Smooth muscle cell (in vitro differentiated cells): ENCODE measurements at regions not wholly inside any gene's neighbourhood (a gene's known extent, or its start where the extent isn't known, plus 50 kb on each side); places are given as distances from the start of the nearest gene placed in this dataset.

Experiments used
- DNase-seq: peaks from one replicate; lab custom pipeline; 2025; ENCODE audit not compliant: unreplicated experiment; lab: John Stamatoyannopoulos, UW
- H2AFZ ChIP-seq: fragments of 200-600 bp; sonication (generic); 2 replicates; pipeline ENCODE4 v1.6.0; 2016; ENCODE audit warnings: antibody characterized with exemption, low read depth, mild to moderate bottlenecking
- H3F3A ChIP-seq: fragments of 200-600 bp; sonication (generic); 2 replicates; pipeline ENCODE4 v1.6.0; 2017; ENCODE audit warnings: antibody characterized with exemption, low read depth
- H3K27ac ChIP-seq: fragments of 200-600 bp; sonication (generic); 2 replicates; pipeline ENCODE4 v1.5.1; 2016; ENCODE audit warnings: low read depth, mild to moderate bottlenecking
- H3K27me3 ChIP-seq: fragments of 200-600 bp; sonication (generic); 2 replicates; pipeline ENCODE4 v1.6.1; 2016; ENCODE audit warnings: low read depth, mild to moderate bottlenecking
- H3K36me3 ChIP-seq: fragments of 200-600 bp; sonication (generic); 2 replicates; pipeline ENCODE4 v1.5.1; 2016; ENCODE audit warnings: low read depth
- H3K4me1 ChIP-seq: fragments of 200-600 bp; sonication (generic); 2 replicates; pipeline ENCODE4 v1.5.1; 2016; ENCODE audit warnings: low read depth
- H3K4me2 ChIP-seq: fragments of 200-600 bp; sonication (generic); 2 replicates; pipeline ENCODE4 v1.6.0; 2016; ENCODE audit warnings: mild to moderate bottlenecking
- H3K4me3 ChIP-seq: fragments of 200-600 bp; sonication (generic); 2 replicates; pipeline ENCODE4 v1.5.1; 2016; ENCODE audit warnings: mild to moderate bottlenecking
- H3K79me2 ChIP-seq: fragments of 200-600 bp; sonication (generic); 2 replicates; pipeline ENCODE4 v1.6.0; 2016; ENCODE audit warnings: low read depth, mild to moderate bottlenecking
- H3K9ac ChIP-seq: fragments of 200-600 bp; sonication (generic); 2 replicates; pipeline ENCODE4 v1.6.0; 2016; ENCODE audit warnings: low read depth
- H3K9me3 ChIP-seq: fragments of 200-600 bp; sonication (generic); replicated peaks from 2 replicates; pipeline ENCODE4 v1.5.1; 2016; ENCODE audit warnings: low read depth
- H4K20me1 ChIP-seq: fragments of 200-600 bp; sonication (generic); 2 replicates; pipeline ENCODE4 v1.6.0; 2016; ENCODE audit warnings: low read depth
- CTCF ChIP-seq: fragments of 200-600 bp; sonication (generic); IDR thresholded peaks from 2 replicates; pipeline ENCODE4 v1.5.1; 2017; ENCODE audit warnings: borderline replicate concordance, mild to moderate bottlenecking, antibody characterized with exemption; ENCODE audit not compliant: insufficient read depth, poor library complexity, severe bottlenecking
- WGBS: methylation state at CpG from one replicate; pipeline ENCODE4 v1.1.7; 2016; ENCODE audit warnings: low lambda C conversion rate; 5-methylcytosine and 5-hydroxymethylcytosine counted together

GRCh38 chr15:79674124-79674465 is 222.7 kb downstream of the MTHFS start:
- Histone ChIP-seq H3K27me3 (no peaks in the 10 kb centered on the region), H3K4me2 (peak overlapping the region; percentile 74), H3F3A (no peaks in the 10 kb centered on the region), H3K27ac (peak overlapping the region; percentile 85), H3K4me1 (peaks cover 16% of the 10 kb centered on the region), H3K9me3 (no peaks in the 10 kb centered on the region), H4K20me1 (no peaks in the 10 kb centered on the region), H3K9ac (peak overlapping the region; percentile 32), H3K36me3 (no peaks in the 10 kb centered on the region), H3K4me3 (no peak overlapping the region), H3K79me2 (no peaks in the 10 kb centered on the region), H2AFZ (peak overlapping the region; percentile 81)
- no peak for TF ChIP-seq CTCF
- DNase-seq: no peak
- 63% methylated on average over 2 of the region's 2 CpGs for WGBS

- no peak for TF ChIP-seq CTCF
- Histone ChIP-seq H3K27ac (no peak overlapping the region), H3K27me3 (no peaks in the 10 kb centered on the region), H3F3A (no peaks in the 10 kb centered on the region), H4K20me1 (no peaks in the 10 kb centered on the region), H3K9me3 (no peaks in the 10 kb centered on the region), H3K4me2 (no peak overlapping the region), H3K9ac (no peak overlapping the region), H2AFZ (peak overlapping the region; percentile 2), H3K79me2 (no peaks in the 10 kb centered on the region), H3K4me1 (peaks cover 17% of the 10 kb centered on the region), H3K36me3 (no peaks in the 10 kb centered on the region), H3K4me3 (no peak overlapping the region)
- no peak for DNase-seq
- 67% methylated on average over 5 of the region's 5 CpGs for WGBS
Measured at GRCh38 chr15:79675982-79676381, 220.8 kb downstream of the MTHFS start.

- Histone ChIP-seq H3K27me3 (no peaks in the 10 kb centered on the region), H4K20me1 (no peaks in the 10 kb centered on the region), H3F3A (no peaks in the 10 kb centered on the region), H3K9ac (no peak overlapping the region), H3K4me1 (peaks cover 24% of the 10 kb centered on the region), H3K36me3 (no peaks in the 10 kb centered on the region), H3K9me3 (no peaks in the 10 kb centered on the region), H3K4me3 (no peak overlapping the region), H3K27ac (no peak overlapping the region), H3K79me2 (no peaks in the 10 kb centered on the region), H3K4me2 (no peak overlapping the region), H2AFZ (peak overlapping the region; percentile 23)
- WGBS: 97% methylated on average over 2 of the region's 2 CpGs
- no peak for DNase-seq
- TF ChIP-seq CTCF: no peak
Measured at GRCh38 chr15:79676621-79677020, 220.2 kb downstream of the MTHFS start.

GRCh38 chr15:79677241-79677640 is 219.6 kb downstream of the MTHFS start:
- H3K4me3 ChIP-seq: no peak overlapping the region
- H3K9ac ChIP-seq: no peak overlapping the region
- TF ChIP-seq CTCF: no peak
- H3K36me3 ChIP-seq: no peaks in the 10 kb centered on the region
- H3F3A ChIP-seq: no peaks in the 10 kb centered on the region
- H3K79me2 ChIP-seq: no peaks in the 10 kb centered on the region
- no peak overlapping the region for H3K27ac ChIP-seq
- no peaks in the 10 kb centered on the region for H3K27me3 ChIP-seq
- no peaks in the 10 kb centered on the region for H4K20me1 ChIP-seq
- 89% methylated on average over 7 of the region's 7 CpGs for WGBS
- H3K4me1 ChIP-seq: peaks cover 24% of the 10 kb centered on the region
- no peak overlapping the region for H3K4me2 ChIP-seq
- H3K9me3 ChIP-seq: no peaks in the 10 kb centered on the region
- H2AFZ ChIP-seq: no peak overlapping the region
- no peak for DNase-seq
